ENCODE measurements at regions not wholly inside any gene's neighbourhood (a gene's known extent, or its start where the extent isn't known, plus 50 kb on each side); places are given as distances from the start of the nearest gene placed in this dataset.
A peak's percentile ranks its signal among the peaks of the same experiment; 100 is the strongest.

DNA sequence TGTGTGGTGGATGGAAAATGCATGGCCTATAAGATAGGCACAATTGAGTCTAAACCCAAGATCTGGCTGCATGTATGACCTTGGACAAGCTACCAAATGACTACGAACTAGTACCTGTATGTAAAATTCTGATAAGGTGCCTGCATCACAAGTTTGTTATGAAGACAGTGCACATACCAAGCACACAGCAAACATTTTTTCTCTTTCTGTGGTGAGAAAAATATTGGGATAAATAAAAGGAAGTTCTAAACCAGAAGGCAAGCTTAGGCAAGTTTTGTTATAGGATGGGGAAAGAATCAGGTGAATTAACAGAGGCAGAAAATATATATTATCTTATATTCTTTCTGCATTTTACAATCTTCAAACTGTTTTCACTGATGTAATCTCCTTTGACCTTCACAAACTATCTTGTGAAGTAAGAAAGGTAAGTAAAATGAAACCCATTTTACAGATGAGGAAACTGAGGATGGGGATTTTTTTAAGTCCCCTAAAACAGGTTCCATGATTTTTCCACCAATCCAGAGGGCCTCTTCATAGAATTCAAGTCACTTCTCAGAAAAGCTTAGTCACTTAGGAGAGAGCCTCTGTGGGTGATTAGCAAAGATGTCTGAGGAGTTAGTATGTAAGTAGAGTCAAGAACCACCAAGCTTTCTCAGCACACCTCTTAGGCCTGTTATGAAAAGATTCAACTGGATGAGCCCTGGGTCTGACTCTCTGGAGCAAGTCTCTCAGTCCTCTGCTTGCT lies 132.0 kb upstream of the RAP1B start:
- peaks cover 6 to 18% (median 9%) of the 10 kb centered on the region in 11 experiments; a peak in 18 of 22 replicates for H3K9me3 ChIP-seq (replicated peaks in 1 of 11)
- 0 out of 22 replicates have a peak overlapping the region, but pooled peaks of 3 of the 11 experiments have one; percentile 4 to 30 (median 22) for H3K4me2 ChIP-seq
- no peaks in the 10 kb centered on the region for H3K27me3 ChIP-seq
- H3K27ac ChIP-seq, result peak overlapping the region in 2 of 11 experiments; percentile 0 to 1; a peak in 1 of 22 replicates
- H3K9ac ChIP-seq, result no peak overlapping the region
- no peaks in the 10 kb centered on the region for H4K20me1 ChIP-seq
- no peak overlapping the region for H3K4me3 ChIP-seq
- no peak for TF ChIP-seq Cebpa-rat (IDR thresholded peaks at IDR 0.05)
- peaks cover 33 to 62% (median 41%) of the 10 kb centered on the region in 10 experiments for H3K4me1 ChIP-seq
- H3K36me3 ChIP-seq, result no peaks in the 10 kb centered on the region

DNA sequence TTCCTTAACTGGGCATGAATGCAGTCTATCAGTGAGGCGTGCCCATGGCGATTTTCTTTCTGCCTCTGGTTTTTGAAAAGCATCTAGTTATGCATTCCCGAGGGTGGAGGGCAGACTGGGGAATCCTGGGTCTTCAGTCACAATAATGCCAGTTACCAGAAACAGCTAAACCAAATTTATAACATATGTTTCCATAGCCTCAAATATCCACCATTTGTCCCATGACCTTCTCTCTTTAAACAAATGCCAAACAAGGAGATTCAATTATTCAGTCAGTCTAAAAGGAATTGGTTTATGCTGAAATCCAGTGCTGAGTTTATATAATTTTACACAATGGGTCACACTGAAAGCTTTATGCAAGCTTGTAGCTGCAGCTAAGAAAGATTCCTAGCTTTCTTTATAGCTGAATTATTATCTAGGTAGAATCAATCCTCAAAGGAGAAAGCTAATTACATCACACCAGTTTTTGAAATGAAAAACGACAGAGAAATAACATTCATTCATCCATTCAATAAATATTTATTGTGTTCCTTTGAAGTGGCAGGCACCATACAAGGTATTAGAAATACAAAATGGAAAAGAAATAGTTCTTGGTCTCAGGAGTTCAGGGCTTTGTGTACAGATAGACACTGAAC lies 131.3 kb upstream of the RAP1B start:
- H3K4me2 ChIP-seq, result peak overlapping the region in 3 of 11 experiments; percentile 4 to 30 (median 22); a peak in 2 of 22 replicates
- H3K27me3 ChIP-seq, result no peaks in the 10 kb centered on the region
- peak overlapping the region in 3 of 11 experiments; percentile 1 to 89 (median 1); a peak in 2 of 22 replicates for H3K27ac ChIP-seq
- H3K9me3 ChIP-seq (replicated peaks in 1 of 11), result peaks cover 6 to 18% (median 9%) of the 10 kb centered on the region in 11 experiments; a peak in 18 of 22 replicates
- H3K4me1 ChIP-seq, result peaks cover 39 to 69% (median 45%) of the 10 kb centered on the region in 10 experiments
- no peaks in the 10 kb centered on the region for H4K20me1 ChIP-seq
- H3K9ac ChIP-seq, result no peak overlapping the region
- no peak for TF ChIP-seq Cebpa-rat (IDR thresholded peaks at IDR 0.05)
- H3K4me3 ChIP-seq, result no peak overlapping the region
- no peaks in the 10 kb centered on the region for H3K36me3 ChIP-seq

DNA sequence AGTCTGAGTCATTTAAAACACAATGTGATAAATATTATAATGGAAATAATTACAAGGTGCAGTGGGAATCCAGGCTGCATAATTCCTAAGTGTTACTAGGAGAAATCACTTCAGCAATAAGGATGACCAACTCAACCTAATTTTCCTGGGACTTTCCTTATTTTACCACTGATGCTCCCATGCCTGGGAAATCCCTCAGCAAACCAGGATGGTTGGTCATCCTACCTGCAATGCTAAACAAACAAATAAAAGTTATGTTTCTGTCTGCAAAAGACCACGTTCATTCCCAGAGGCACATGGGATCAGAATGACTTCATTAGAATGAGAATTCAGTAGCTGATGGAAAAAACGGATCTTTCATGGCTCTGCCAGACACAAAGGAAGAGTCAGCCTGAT lies 130.8 kb upstream of the RAP1B start:
- Histone ChIP-seq H3K4me2 (peak overlapping the region in 8 of 11 experiments; percentile 2 to 79 (median 74); a peak in 6 of 22 replicates), H3K36me3 (no peaks in the 10 kb centered on the region), H3K9ac (no peak overlapping the region), H3K4me3 (no peak overlapping the region), H3K27me3 (no peaks in the 10 kb centered on the region), H3K4me1 (peaks cover 39 to 69% (median 45%) of the 10 kb centered on the region in 10 experiments), H3K27ac (peak overlapping the region in 10 of 11 experiments; percentile 1 to 89 (median 80); a peak in 9 of 22 replicates), H4K20me1 (no peaks in the 10 kb centered on the region), H3K9me3 (replicated peaks in 1 of 11) (peaks cover 6 to 18% (median 9%) of the 10 kb centered on the region in 11 experiments; a peak in 18 of 22 replicates)
- no peak for TF ChIP-seq Cebpa-rat (IDR thresholded peaks at IDR 0.05)

- Histone ChIP-seq H4K20me1 (no peaks in the 10 kb centered on the region), H3K36me3 (no peaks in the 10 kb centered on the region), H3K9ac (peak overlapping the region; percentile 39 to 77 (median 59); a peak in 18 of 22 replicates), H3K4me2 (peak overlapping the region; percentile 70 to 91 (median 76)), H3K9me3 (replicated peaks in 1 of 11) (peaks cover 6 to 18% (median 9%) of the 10 kb centered on the region in 11 experiments; a peak in 18 of 22 replicates), H3K4me1 (peaks cover 39 to 64% (median 45%) of the 10 kb centered on the region in 10 experiments), H3K27ac (peak overlapping the region; percentile 77 to 89 (median 80)), H3K4me3 (peak overlapping the region in 2 of 10 experiments; percentile 0 to 15; a peak in 1 of 20 replicates), H3K27me3 (no peaks in the 10 kb centered on the region)
- TF ChIP-seq Cebpa-rat (IDR thresholded peaks at IDR 0.05), result no peak
These were observed 130.2 kb upstream of the RAP1B start for GRCh38 chr12:68480526-68480925.

GRCh38 chr12:68481181-68481941 lies 129.3 kb upstream of the RAP1B start:
- H3K4me3 ChIP-seq, result peak overlapping the region in 7 of 10 experiments; percentile 0 to 27 (median 11); a peak in 8 of 20 replicates
- peaks cover 39 to 64% (median 45%) of the 10 kb centered on the region in 10 experiments for H3K4me1 ChIP-seq
- H3K27ac ChIP-seq, result peak overlapping the region; percentile 77 to 89 (median 80)
- no peaks in the 10 kb centered on the region for H3K36me3 ChIP-seq
- no peaks in the 10 kb centered on the region for H4K20me1 ChIP-seq
- H3K9me3 ChIP-seq (replicated peaks in 1 of 11), result peaks cover 6 to 20% (median 9%) of the 10 kb centered on the region in 11 experiments; a peak in 18 of 22 replicates
- peak overlapping the region; percentile 39 to 77 (median 59); a peak in 21 of 22 replicates for H3K9ac ChIP-seq
- H3K27me3 ChIP-seq, result no peaks in the 10 kb centered on the region
- peak in 4 of 11 experiments; percentile 8 to 69 (median 41); a peak in 5 of 22 replicates for TF ChIP-seq Cebpa-rat (IDR thresholded peaks at IDR 0.05)
- H3K4me2 ChIP-seq, result peak overlapping the region; percentile 70 to 91 (median 76)

- H3K9me3 ChIP-seq (replicated peaks in 1 of 11), result peaks cover 6 to 24% (median 9%) of the 10 kb centered on the region in 11 experiments; a peak in 18 of 22 replicates
- H4K20me1 ChIP-seq, result no peaks in the 10 kb centered on the region
- peak overlapping the region in 8 of 11 experiments; percentile 0 to 77 (median 51); a peak in 10 of 22 replicates for H3K9ac ChIP-seq
- H3K36me3 ChIP-seq, result no peaks in the 10 kb centered on the region
- H3K4me3 ChIP-seq, result no peak overlapping the region
- H3K4me1 ChIP-seq, result peaks cover 39 to 58% (median 45%) of the 10 kb centered on the region in 10 experiments
- peak overlapping the region; percentile 70 to 91 (median 76) for H3K4me2 ChIP-seq
- TF ChIP-seq Cebpa-rat (IDR thresholded peaks at IDR 0.05), result no peak
- no peaks in the 10 kb centered on the region for H3K27me3 ChIP-seq
- peak overlapping the region; percentile 77 to 89 (median 80) for H3K27ac ChIP-seq
These were observed 128.7 kb upstream of the RAP1B start for GRCh38 chr12:68482014-68482413.

GRCh38 chr12:68482660-68483059 lies 128.0 kb upstream of the RAP1B start:
- peak overlapping the region in 5 of 11 experiments; percentile 0 to 72 (median 59); a peak in 7 of 22 replicates for H3K9ac ChIP-seq

More at GRCh38 chr12:68482660-68483059, 128.0 kb upstream of the RAP1B start:
- no peak for TF ChIP-seq Cebpa-rat (IDR thresholded peaks at IDR 0.05)
- H3K36me3 ChIP-seq, result no peaks in the 10 kb centered on the region
- H3K4me3 ChIP-seq, result no peak overlapping the region
- peak overlapping the region; percentile 77 to 89 (median 80) for H3K27ac ChIP-seq
- peak overlapping the region; percentile 70 to 91 (median 76) for H3K4me2 ChIP-seq
- no peaks in the 10 kb centered on the region for H3K27me3 ChIP-seq
- peaks cover 39 to 56% (median 45%) of the 10 kb centered on the region in 10 experiments for H3K4me1 ChIP-seq
- no peaks in the 10 kb centered on the region for H4K20me1 ChIP-seq
- H3K9me3 ChIP-seq (replicated peaks in 1 of 11), result peaks cover 6 to 22% (median 12%) of the 10 kb centered on the region in 11 experiments; a peak in 19 of 22 replicates
